ENCODE measurements at regions not wholly inside any gene's neighbourhood (a gene's known extent, or its start where the extent isn't known, plus 50 kb on each side); places are given as distances from the start of the nearest gene placed in this dataset.
A peak's percentile ranks its signal among the peaks of the same experiment; 100 is the strongest.

- no peak for DNase-seq (ENCODE audit: low read depth)
These were observed 325.9 kb downstream of the COL12A1 start for GRCh38 chr6:74879976-74880375.

- DNase-seq (ENCODE audit: low read depth): peak; percentile 58
These were observed 326.6 kb downstream of the COL12A1 start for GRCh38 chr6:74879234-74879633.

GRCh38 chr6:74875193-74875592 is 330.7 kb downstream of the COL12A1 start:
- DNase-seq (ENCODE audit: low read depth): no peak

- DNase-seq (ENCODE audit: low read depth): no peak
These were observed 332.9 kb downstream of the COL12A1 start for GRCh38 chr6:74872754-74873476.

GRCh38 chr6:74871757-74872156 is 334.1 kb downstream of the COL12A1 start:
- peak; percentile 31 for DNase-seq (ENCODE audit: low read depth)

- DNase-seq (ENCODE audit: low read depth): no peak
These were observed 335.4 kb downstream of the COL12A1 start for GRCh38 chr6:74870403-74870802.

- no peak for DNase-seq (ENCODE audit: low read depth)
These were observed 338.6 kb downstream of the COL12A1 start for GRCh38 chr6:74867291-74867690.

- DNase-seq (ENCODE audit: low read depth): no peak
These were observed 341.9 kb downstream of the COL12A1 start for GRCh38 chr6:74863968-74864367.

- no peak for DNase-seq (ENCODE audit: low read depth)
These were observed 345.4 kb downstream of the COL12A1 start for GRCh38 chr6:74860456-74860855.

GRCh38 chr6:74857157-74857556 is 348.7 kb downstream of the COL12A1 start:
- no peak for DNase-seq (ENCODE audit: low read depth)

- no peak for DNase-seq (ENCODE audit: low read depth)
These were observed 351.9 kb downstream of the COL12A1 start for GRCh38 chr6:74853991-74854390.

GRCh38 chr6:74851596-74851995 is 354.3 kb downstream of the COL12A1 start:
- peak; percentile 36 for DNase-seq (ENCODE audit: low read depth)

- DNase-seq (ENCODE audit: low read depth): no peak
These were observed 364.9 kb downstream of the COL12A1 start for GRCh38 chr6:74840953-74841352.

- no peak for DNase-seq (ENCODE audit: low read depth)
These were observed 370.9 kb downstream of the COL12A1 start for GRCh38 chr6:74834967-74835366.

- no peak for DNase-seq (ENCODE audit: low read depth)
These were observed 379.6 kb downstream of the COL12A1 start for GRCh38 chr6:74826263-74826662.

- DNase-seq (ENCODE audit: low read depth): no peak
These were observed 391.4 kb downstream of the COL12A1 start for GRCh38 chr6:74814440-74814839.

GRCh38 chr6:74807674-74808073 is 398.2 kb downstream of the COL12A1 start:
- DNase-seq (ENCODE audit: low read depth): no peak

GRCh38 chr6:74805916-74806696 is 399.7 kb downstream of the COL12A1 start:
- no peak for DNase-seq (ENCODE audit: low read depth)

GRCh38 chr6:74798302-74798701 is 407.6 kb downstream of the COL12A1 start:
- DNase-seq (ENCODE audit: low read depth): no peak

- DNase-seq (ENCODE audit: low read depth): no peak
These were observed 420.6 kb downstream of the COL12A1 start for GRCh38 chr6:74785236-74785635.

GRCh38 chr6:74782346-74782745 is 423.5 kb downstream of the COL12A1 start:
- no peak for DNase-seq (ENCODE audit: low read depth)

GRCh38 chr6:74780831-74781230 is 425.0 kb downstream of the COL12A1 start:
- no peak for DNase-seq (ENCODE audit: low read depth)

- no peak for DNase-seq (ENCODE audit: low read depth)
These were observed 437.1 kb downstream of the COL12A1 start for GRCh38 chr6:74768738-74769137.

GRCh38 chr6:74768120-74768519 is 437.7 kb downstream of the COL12A1 start:
- no peak for DNase-seq (ENCODE audit: low read depth)

All from HS-5 (cell line).